Loucy (cell line): ENCODE measurements at regions not wholly inside any gene's neighbourhood (a gene's known extent, or its start where the extent isn't known, plus 50 kb on each side); places are given as distances from the start of the nearest gene placed in this dataset.

ENCODE experiments used
- H2AFZ ChIP-seq: fragments of 200-600 bp; sonication (generic); 2 replicates; pipeline ENCODE4 v1.6.0; 2016; ENCODE audit warnings: antibody characterized with exemption, mild to moderate bottlenecking, low read length, moderate library complexity
- H3F3A ChIP-seq: fragments of 200-600 bp; 2 replicates; pipeline ENCODE4 v1.6.0; 2016; ENCODE audit warnings: antibody characterized with exemption, low read depth, mild to moderate bottlenecking
- H3K27me3 ChIP-seq: fragments of 200-600 bp; sonication (generic); 2 replicates; pipeline ENCODE4 v1.6.1; 2014; ENCODE audit warnings: low read length, mild to moderate bottlenecking; ENCODE audit not compliant: insufficient read depth, poor library complexity, severe bottlenecking
- H3K36me3 ChIP-seq: fragments of 200-600 bp; sonication (generic); 2 replicates; pipeline ENCODE4 v1.6.1; 2016; ENCODE audit warnings: low read length; ENCODE audit not compliant: insufficient read depth
- H3K4me1 ChIP-seq: fragments of 200-600 bp; sonication (generic); 2 replicates; pipeline ENCODE4 v1.5.1; 2014; ENCODE audit warnings: low read length, mild to moderate bottlenecking; ENCODE audit not compliant: insufficient read depth, poor library complexity, severe bottlenecking
- H3K4me2 ChIP-seq: fragments of 200-600 bp; sonication (generic); 2 replicates; pipeline ENCODE4 v1.6.0; 2014; ENCODE audit warnings: antibody characterized with exemption, low read length, low read depth, mild to moderate bottlenecking; ENCODE audit not compliant: poor library complexity, severe bottlenecking
- H3K4me3 ChIP-seq: fragments of 200-600 bp; sonication (generic); 2 replicates; pipeline ENCODE4 v1.5.1; 2014; ENCODE audit warnings: low read length, mild to moderate bottlenecking, mixed read lengths; ENCODE audit not compliant: poor library complexity, severe bottlenecking
- H3K79me2 ChIP-seq: fragments of 200-600 bp; sonication (generic); 2 replicates; pipeline ENCODE4 v1.6.1; 2014; ENCODE audit warnings: low read length; ENCODE audit not compliant: insufficient read depth
- H3K9ac ChIP-seq: fragments of 200-600 bp; sonication (generic); 2 replicates; pipeline ENCODE4 v1.6.0; 2014; ENCODE audit warnings: mild to moderate bottlenecking, low read depth, low read length, moderate library complexity; ENCODE audit not compliant: poor library complexity, severe bottlenecking
- H3K9me2 ChIP-seq: fragments of 200-600 bp; sonication (generic); replicated peaks from 2 replicates; pipeline ENCODE4 v1.6.1; 2016; ENCODE audit warnings: low read depth, low read length, mixed read lengths
- H3K9me3 ChIP-seq: fragments of 200-600 bp; sonication (generic); 2 replicates; pipeline ENCODE4 v1.6.1; 2014; ENCODE audit warnings: mild to moderate bottlenecking, antibody characterized with exemption, low read length, low read depth; ENCODE audit not compliant: insufficient read depth
- H4K20me1 ChIP-seq: fragments of 200-600 bp; sonication (generic); 2 replicates; pipeline ENCODE4 v1.6.0; 2014; ENCODE audit warnings: antibody characterized with exemption, low read length, mild to moderate bottlenecking; ENCODE audit not compliant: insufficient read depth, poor library complexity, severe bottlenecking
- CTCF ChIP-seq: fragments of 200-600 bp; sonication (generic); conservative IDR thresholded peaks from 2 replicates; pipeline ENCODE4 v1.5.1; 2014; ENCODE audit warnings: mild to moderate bottlenecking, antibody characterized with exemption, low read length
- EZH2phosphoT487 ChIP-seq: fragments of 200-600 bp; IDR thresholded peaks from 2 replicates; pipeline ENCODE4 v1.6.1; 2018; ENCODE audit warnings: antibody characterized with exemption, mild to moderate bottlenecking, moderate library complexity, borderline replicate concordance

DNA sequence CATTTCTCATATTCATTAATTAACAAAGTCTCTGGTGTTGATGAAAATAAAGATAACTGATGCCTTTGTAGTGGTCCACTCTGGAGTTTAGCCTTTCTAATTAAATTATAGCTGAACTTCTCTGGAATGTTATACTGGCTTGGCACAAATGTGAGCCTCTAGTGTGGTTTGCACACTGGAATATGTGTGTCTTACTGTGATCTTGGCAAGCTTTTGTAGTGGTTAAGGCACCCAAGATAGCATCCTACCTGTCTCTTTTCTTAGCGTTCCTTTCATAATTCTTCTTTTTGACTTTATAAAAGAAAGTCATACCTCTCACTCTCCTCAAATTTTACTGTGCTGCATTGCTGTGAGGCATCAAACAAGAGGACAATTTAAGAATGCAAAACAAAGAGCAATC is 107.4 kb downstream of the UTRN start:
- H3K9ac ChIP-seq, result no peak overlapping the region
- TF ChIP-seq CTCF, result no peak
- TF ChIP-seq EZH2phosphoT487, result no peak
- H3K79me2 ChIP-seq, result peaks cover 87% of the 10 kb centered on the region
- no peak overlapping the region for H2AFZ ChIP-seq
- no peaks in the 10 kb centered on the region for H3K4me1 ChIP-seq
- H3K27me3 ChIP-seq, result no peaks in the 10 kb centered on the region
- H3K4me3 ChIP-seq, result no peak overlapping the region
- H3K36me3 ChIP-seq, result peaks cover 1% of the 10 kb centered on the region; the same call in 1 of the 2 replicates
- no peaks in the 10 kb centered on the region for H3K9me2 ChIP-seq
- H4K20me1 ChIP-seq, result peaks cover 23% of the 10 kb centered on the region
- H3K4me2 ChIP-seq, result no peak overlapping the region
- H3F3A ChIP-seq, result no peaks in the 10 kb centered on the region
- H3K9me3 ChIP-seq, result no peaks in the 10 kb centered on the region

DNA sequence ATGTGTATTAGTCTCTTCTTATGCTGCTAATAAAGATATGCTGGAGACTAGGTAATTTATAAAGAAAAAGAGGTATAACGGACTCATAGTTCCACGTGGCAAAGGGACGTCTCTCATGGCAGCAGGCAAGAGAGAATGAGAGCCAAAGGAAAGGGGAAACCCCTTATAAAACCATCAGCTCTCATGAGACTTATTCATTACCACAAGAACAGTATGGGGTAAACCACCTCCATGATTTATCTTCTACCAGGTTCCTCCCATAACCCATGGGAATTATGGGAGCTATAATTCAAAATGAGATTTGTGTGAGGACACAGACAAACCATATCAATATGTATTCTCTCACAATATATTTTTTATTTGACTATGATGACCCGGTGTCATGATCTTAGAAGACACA is 109.1 kb downstream of the UTRN start:
- no peaks in the 10 kb centered on the region for H3F3A ChIP-seq
- peaks cover 23% of the 10 kb centered on the region for H4K20me1 ChIP-seq
- no peak overlapping the region for H3K4me2 ChIP-seq
- no peaks in the 10 kb centered on the region for H3K27me3 ChIP-seq
- peaks cover 8% of the 10 kb centered on the region; the same call in 1 of the 2 replicates for H3K9me3 ChIP-seq
- H3K9me2 ChIP-seq, result no peaks in the 10 kb centered on the region
- H3K79me2 ChIP-seq, result peaks cover 87% of the 10 kb centered on the region
- TF ChIP-seq CTCF (no peak), EZH2phosphoT487 (no peak)
- no peak overlapping the region for H3K9ac ChIP-seq
- H3K4me1 ChIP-seq, result no peaks in the 10 kb centered on the region
- H2AFZ ChIP-seq, result no peak overlapping the region
- H3K4me3 ChIP-seq, result no peak overlapping the region
- peaks cover 13% of the 10 kb centered on the region; the same call in 1 of the 2 replicates for H3K36me3 ChIP-seq

DNA sequence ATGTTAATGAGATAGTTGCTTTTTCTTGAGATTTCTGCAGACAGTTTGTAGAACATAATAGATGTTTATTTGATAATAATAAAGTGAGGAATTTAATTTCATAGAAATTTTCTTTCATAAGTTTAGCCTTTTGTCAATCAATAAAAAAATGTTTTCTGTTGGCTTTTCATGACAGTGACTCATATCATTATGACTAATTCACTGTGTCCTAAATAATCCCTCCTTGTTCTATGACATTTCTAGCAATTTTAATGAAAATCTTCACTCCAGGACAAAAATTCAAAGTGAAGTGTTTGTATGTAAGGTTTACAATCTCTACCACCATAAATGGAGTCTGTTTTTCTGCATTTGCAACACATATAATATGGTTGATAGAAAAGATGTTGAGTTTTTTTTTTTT is 109.9 kb downstream of the UTRN start:
- no peak overlapping the region for H3K9ac ChIP-seq
- peaks cover 23% of the 10 kb centered on the region for H4K20me1 ChIP-seq
- H3K4me1 ChIP-seq, result no peaks in the 10 kb centered on the region
- TF ChIP-seq CTCF, result no peak
- TF ChIP-seq EZH2phosphoT487, result no peak
- H2AFZ ChIP-seq, result no peak overlapping the region
- H3K9me2 ChIP-seq, result no peaks in the 10 kb centered on the region
- peaks cover 87% of the 10 kb centered on the region for H3K79me2 ChIP-seq
- H3K4me3 ChIP-seq, result no peak overlapping the region
- no peak overlapping the region for H3K4me2 ChIP-seq
- no peaks in the 10 kb centered on the region for H3F3A ChIP-seq
- H3K9me3 ChIP-seq, result peaks cover 8% of the 10 kb centered on the region; the same call in 1 of the 2 replicates
- H3K27me3 ChIP-seq, result no peaks in the 10 kb centered on the region
- H3K36me3 ChIP-seq, result peaks cover 13% of the 10 kb centered on the region; the same call in 1 of the 2 replicates
